ENCODE measurements at regions not wholly inside any gene's neighbourhood (a gene's known extent, or its start where the extent isn't known, plus 50 kb on each side); places are given as distances from the start of the nearest gene placed in this dataset.

DNA sequence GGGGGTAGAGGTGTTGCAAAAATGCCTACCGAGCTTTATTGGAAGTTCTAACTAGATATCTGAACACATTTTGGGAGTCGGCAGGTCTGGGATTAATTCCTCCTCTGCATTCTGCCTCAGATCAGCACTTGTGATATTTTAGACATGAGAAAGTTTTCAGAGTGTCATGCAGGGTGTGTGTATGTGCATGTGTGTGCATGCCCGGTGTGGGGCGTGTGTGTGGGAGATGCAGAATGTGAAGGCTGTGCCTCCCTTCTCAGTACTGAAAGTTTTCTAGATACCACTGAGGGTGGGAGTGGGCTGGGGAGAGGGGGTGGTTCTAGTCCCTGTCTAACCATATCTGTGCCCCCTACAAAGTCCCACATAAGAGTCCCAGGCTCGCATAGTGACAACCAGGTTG lies 180.0 kb upstream of the NTM start:
- 89% methylated on average over 5 of the region's 5 CpGs for WGBS (ENCODE audit: low lambda C conversion rate, missing lambda C conversion rate)
- Histone ChIP-seq H3K4me1 (ENCODE audit: insufficient read depth) (no peaks in the 10 kb centered on the region), H3K27ac (no peak overlapping the region)

DNA sequence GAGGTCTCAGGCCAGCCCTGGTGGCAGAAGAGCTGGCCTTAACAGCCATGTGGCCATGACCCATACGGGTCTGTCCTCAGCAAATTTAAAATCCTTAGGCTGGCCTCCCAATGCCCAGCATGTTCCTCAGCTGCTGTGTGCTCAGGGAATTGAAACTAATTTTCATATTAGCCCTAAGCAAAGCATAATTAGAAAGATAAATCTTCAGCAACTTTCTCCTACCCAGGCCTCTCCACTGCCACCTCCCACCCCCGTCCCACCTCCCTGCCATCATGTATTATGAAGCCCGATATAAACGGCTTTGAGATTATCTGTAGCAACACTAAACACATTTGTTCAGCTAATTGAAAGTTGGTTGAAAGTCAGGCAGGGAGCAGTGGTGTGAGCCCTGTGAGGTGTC lies 178.8 kb upstream of the NTM start:
- Histone ChIP-seq H3K9me2 (replicated peaks; ENCODE audit: insufficient read depth) (no peaks in the 10 kb centered on the region), H3K4me2 (no peak overlapping the region), H2AFZ (no peak overlapping the region), H3K36me3 (replicated peaks; ENCODE audit: insufficient read depth, low read depth) (no peaks in the 10 kb centered on the region), H3K27ac (no peak overlapping the region), H3K9me3 (ENCODE audit: low read depth) (no peaks in the 10 kb centered on the region), H3K27me3 (no peaks in the 10 kb centered on the region), H3K4me3 (no peak overlapping the region), H4K20me1 (ENCODE audit: insufficient read depth, poor library complexity, severe bottlenecking) (no peaks in the 10 kb centered on the region), H3K79me2 (no peaks in the 10 kb centered on the region), H3K4me1 (ENCODE audit: insufficient read depth) (peaks cover 3% of the 10 kb centered on the region)
- no peak for DNase-seq (ENCODE audit: low spot score)
- 62% methylated on average over 3 of the region's 4 CpGs for WGBS (ENCODE audit: low lambda C conversion rate, missing lambda C conversion rate)
- TF ChIP-seq EZH2 (IDR thresholded peaks at IDR 0.05; ENCODE audit: borderline replicate concordance) (no peak), EZH2phosphoT487 (IDR thresholded peaks at IDR 0.05; ENCODE audit: low read depth, severe bottlenecking, unreplicated experiment) (no peak), CTCF (IDR thresholded peaks at IDR 0.05; ENCODE audit: poor library complexity) (no peak)

More for the DNA sequence above, 180.0 kb upstream of the NTM start:
- no peaks in the 10 kb centered on the region for H4K20me1 ChIP-seq (ENCODE audit: insufficient read depth, poor library complexity, severe bottlenecking)
- H3K27me3 ChIP-seq: no peaks in the 10 kb centered on the region
- no peaks in the 10 kb centered on the region for H3K9me3 ChIP-seq (ENCODE audit: low read depth)
- H3K9me2 ChIP-seq (replicated peaks; ENCODE audit: insufficient read depth): no peaks in the 10 kb centered on the region
- H2AFZ ChIP-seq: no peak overlapping the region
- no peak for DNase-seq (ENCODE audit: low spot score)
- H3K79me2 ChIP-seq: no peaks in the 10 kb centered on the region
- TF ChIP-seq CTCF (IDR thresholded peaks at IDR 0.05; ENCODE audit: poor library complexity) (no peak), EZH2 (IDR thresholded peaks at IDR 0.05; ENCODE audit: borderline replicate concordance) (no peak), EZH2phosphoT487 (IDR thresholded peaks at IDR 0.05; ENCODE audit: low read depth, severe bottlenecking, unreplicated experiment) (no peak)
- H3K36me3 ChIP-seq (replicated peaks; ENCODE audit: insufficient read depth, low read depth): no peaks in the 10 kb centered on the region
- no peak overlapping the region for H3K4me3 ChIP-seq
- no peak overlapping the region for H3K4me2 ChIP-seq

GRCh38 chr11:131192628-131193027 lies 177.8 kb upstream of the NTM start:
- DNase-seq (ENCODE audit: low spot score): no peak
- peaks cover 3% of the 10 kb centered on the region for H3K4me1 ChIP-seq (ENCODE audit: insufficient read depth)
- H2AFZ ChIP-seq: no peak overlapping the region
- no peaks in the 10 kb centered on the region for H3K79me2 ChIP-seq
- H3K27me3 ChIP-seq: no peaks in the 10 kb centered on the region
- H3K27ac ChIP-seq: no peak overlapping the region
- H4K20me1 ChIP-seq (ENCODE audit: insufficient read depth, poor library complexity, severe bottlenecking): no peaks in the 10 kb centered on the region
- no peaks in the 10 kb centered on the region for H3K36me3 ChIP-seq (replicated peaks; ENCODE audit: insufficient read depth, low read depth)
- TF ChIP-seq CTCF (IDR thresholded peaks at IDR 0.05; ENCODE audit: poor library complexity) (no peak), EZH2phosphoT487 (IDR thresholded peaks at IDR 0.05; ENCODE audit: low read depth, severe bottlenecking, unreplicated experiment) (no peak), EZH2 (IDR thresholded peaks at IDR 0.05; ENCODE audit: borderline replicate concordance) (no peak)
- WGBS (ENCODE audit: low lambda C conversion rate, missing lambda C conversion rate): 89% methylated on average over 12 of the region's 12 CpGs
- H3K9me2 ChIP-seq (replicated peaks; ENCODE audit: insufficient read depth): no peaks in the 10 kb centered on the region
- no peak overlapping the region for H3K4me2 ChIP-seq
- H3K9me3 ChIP-seq (ENCODE audit: low read depth): no peaks in the 10 kb centered on the region
- no peak overlapping the region for H3K4me3 ChIP-seq

GRCh38 chr11:131193031-131193501 lies 177.3 kb upstream of the NTM start:
- no peak for DNase-seq (ENCODE audit: low spot score)
- no peak overlapping the region for H3K4me3 ChIP-seq
- no peak for TF ChIP-seq EZH2phosphoT487 (IDR thresholded peaks at IDR 0.05; ENCODE audit: low read depth, severe bottlenecking, unreplicated experiment)
- no peak for TF ChIP-seq CTCF (IDR thresholded peaks at IDR 0.05; ENCODE audit: poor library complexity)
- no peak for TF ChIP-seq EZH2 (IDR thresholded peaks at IDR 0.05; ENCODE audit: borderline replicate concordance)
- no peak overlapping the region for H2AFZ ChIP-seq
- H3K27me3 ChIP-seq: no peaks in the 10 kb centered on the region
- H3K4me1 ChIP-seq (ENCODE audit: insufficient read depth): peaks cover 3% of the 10 kb centered on the region
- H4K20me1 ChIP-seq (ENCODE audit: insufficient read depth, poor library complexity, severe bottlenecking): no peaks in the 10 kb centered on the region
- no peaks in the 10 kb centered on the region for H3K9me3 ChIP-seq (ENCODE audit: low read depth)
- H3K9me2 ChIP-seq (replicated peaks; ENCODE audit: insufficient read depth): no peaks in the 10 kb centered on the region
- no peaks in the 10 kb centered on the region for H3K79me2 ChIP-seq
- no peak overlapping the region for H3K27ac ChIP-seq
- H3K4me2 ChIP-seq: no peak overlapping the region
- H3K36me3 ChIP-seq (replicated peaks; ENCODE audit: insufficient read depth, low read depth): no peaks in the 10 kb centered on the region
- WGBS (ENCODE audit: low lambda C conversion rate, missing lambda C conversion rate): 90% methylated on average over 11 of the region's 11 CpGs

Measured in hepatocyte (in vitro differentiated cells).